ENCODE measurements at regions not wholly inside any gene's neighbourhood (a gene's known extent, or its start where the extent isn't known, plus 50 kb on each side); places are given as distances from the start of the nearest gene placed in this dataset.
A peak's percentile ranks its signal among the peaks of the same experiment; 100 is the strongest.
"Not testable (repeated sequence)": the region's sequence is repeated elsewhere in the genome, so short reads cannot be mapped to it uniquely, and the experiment has no call there.

DNA sequence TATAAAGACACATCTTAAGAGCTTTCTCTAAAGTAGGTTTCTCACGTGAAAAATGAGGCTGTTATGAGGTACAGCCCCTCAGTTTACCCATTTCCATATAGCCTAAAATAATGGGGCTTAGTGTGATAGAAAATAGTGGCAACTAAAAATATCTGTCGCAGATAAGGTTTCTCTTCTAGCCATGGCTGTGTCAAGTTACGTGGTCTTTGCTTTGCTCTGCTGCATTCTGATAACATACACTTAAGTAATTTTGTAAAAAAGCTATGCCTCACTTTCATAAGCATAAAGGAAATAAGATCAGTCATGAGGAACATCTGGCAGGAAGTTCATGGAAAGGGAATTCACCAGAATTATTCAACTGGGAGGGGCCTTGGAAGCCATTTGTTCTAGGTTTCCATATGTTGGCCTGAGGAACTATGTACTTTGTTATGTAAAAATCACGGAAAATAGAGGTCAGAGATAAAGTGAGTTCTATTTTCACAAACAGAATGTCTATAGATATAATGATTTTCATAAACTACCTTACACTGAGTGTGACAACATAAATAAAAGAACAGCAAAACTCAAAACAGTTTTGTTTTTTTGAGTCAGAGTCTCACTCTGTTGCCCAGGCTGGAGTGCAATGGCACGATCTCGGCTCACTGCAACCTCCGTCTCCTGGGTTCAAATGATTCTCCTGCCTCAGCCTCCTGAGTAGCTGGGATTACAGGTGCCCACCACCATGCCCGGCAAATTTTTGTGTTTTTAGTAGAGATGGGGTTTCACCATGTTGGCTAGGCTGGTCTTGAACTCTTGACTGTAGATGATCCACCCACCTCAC, 195.6 kb upstream of the KRR1 start:
- DNase-seq (ENCODE audit: low read depth) = no peak

DNA sequence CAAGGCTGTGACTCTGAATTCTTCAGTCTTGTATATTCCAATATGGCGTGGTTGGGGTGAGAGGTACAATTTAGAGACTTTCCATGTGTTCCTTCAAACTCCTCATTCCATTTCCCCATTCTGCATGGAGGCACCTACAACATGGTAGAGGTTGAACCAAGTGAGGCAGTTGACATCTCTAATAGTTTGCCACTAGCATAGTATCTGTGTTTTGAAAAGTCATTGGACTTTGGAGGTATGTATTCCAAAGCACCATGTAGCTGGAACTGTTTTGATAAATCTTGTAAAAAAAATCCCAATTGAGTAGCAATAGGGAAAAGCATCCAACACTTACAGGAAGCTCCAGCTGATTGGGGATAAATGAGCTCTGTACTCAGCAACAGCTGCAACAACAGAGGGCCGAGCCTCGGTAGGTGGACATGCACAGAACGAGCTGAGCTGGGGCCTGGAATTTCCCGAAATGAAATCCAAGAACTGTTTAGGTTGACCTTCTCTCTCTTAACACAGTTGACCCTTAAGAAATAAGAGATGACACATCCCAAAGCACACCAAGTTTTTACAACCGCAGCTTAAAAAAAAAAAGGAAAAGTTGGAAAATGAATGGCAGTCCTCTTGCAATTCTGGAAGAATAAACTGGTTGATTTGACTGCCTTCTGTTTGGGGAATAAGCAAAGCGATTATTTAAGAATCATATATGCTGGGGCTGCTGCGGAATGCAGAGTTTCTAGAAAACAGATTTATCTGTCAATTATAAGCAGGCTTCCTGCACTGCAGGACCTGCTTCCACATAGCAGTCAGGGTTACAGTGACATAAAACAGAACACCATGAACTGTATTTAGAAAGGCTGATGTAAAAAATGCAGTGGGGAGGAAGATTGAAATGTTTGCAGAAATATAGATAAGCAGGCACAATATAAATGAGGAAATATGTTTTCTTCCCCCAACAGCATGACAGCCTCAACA, 194.6 kb upstream of the KRR1 start:
- DNase-seq (ENCODE audit: low read depth) = peak; percentile 84

DNA sequence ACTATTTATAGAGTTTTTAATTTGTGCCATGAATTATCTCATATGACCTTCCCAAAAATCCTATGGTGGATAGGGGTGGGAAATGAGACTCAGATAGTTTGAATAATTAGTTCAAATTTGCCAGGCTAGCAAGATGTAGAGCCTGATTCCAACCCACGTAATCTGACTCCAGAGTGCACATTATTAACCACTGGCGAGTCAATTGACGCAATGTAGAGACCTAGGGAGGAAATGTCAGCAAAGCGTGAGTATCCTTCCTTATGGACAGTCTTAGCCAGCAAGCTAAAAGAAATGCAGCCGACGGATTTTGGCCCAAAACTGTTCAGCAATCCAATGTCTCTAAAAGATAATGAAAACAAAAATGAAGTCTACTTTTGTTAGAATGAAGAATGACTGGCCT, 193.3 kb upstream of the KRR1 start:
- no peak for DNase-seq (ENCODE audit: low read depth)

DNA sequence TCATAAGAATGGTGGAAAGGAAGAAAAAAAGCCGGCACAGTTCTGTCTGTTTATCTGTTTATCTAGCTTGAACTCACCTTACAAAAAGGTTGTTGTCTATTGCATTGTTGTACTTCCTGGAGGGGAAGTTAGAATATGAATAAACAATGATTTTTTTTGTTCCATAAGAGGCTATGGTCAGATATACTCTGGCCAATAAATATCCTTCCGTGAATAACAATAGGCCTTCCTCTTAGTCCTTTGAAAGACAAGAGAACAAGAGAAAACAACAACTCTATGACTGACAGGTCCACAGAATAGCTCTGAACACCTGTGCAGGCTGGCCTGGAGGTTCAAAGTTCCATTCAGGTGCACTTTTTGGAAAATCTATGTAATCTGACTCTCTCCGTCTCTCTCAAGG, 192.8 kb upstream of the KRR1 start:
- DNase-seq (ENCODE audit: low read depth) = no peak

DNA sequence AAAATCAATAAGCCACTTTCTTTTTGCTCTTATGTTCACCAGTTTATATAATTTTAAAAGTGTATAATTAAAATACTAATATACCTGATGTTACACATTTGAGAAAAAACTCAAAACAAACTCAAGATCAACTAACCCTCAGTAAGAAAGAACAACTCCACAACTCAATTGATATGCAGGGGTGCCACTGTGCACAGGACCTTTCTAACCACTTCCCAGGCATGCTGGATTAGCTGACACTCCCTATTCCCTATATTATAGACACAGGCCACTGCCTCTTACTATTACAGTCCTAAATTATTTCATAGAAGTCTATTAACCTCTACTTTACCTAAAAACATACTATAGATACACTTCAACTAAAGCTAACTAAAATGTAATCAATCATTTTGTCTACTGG, 191.7 kb upstream of the KRR1 start:
- DNase-seq (ENCODE audit: low read depth) = no peak

DNA sequence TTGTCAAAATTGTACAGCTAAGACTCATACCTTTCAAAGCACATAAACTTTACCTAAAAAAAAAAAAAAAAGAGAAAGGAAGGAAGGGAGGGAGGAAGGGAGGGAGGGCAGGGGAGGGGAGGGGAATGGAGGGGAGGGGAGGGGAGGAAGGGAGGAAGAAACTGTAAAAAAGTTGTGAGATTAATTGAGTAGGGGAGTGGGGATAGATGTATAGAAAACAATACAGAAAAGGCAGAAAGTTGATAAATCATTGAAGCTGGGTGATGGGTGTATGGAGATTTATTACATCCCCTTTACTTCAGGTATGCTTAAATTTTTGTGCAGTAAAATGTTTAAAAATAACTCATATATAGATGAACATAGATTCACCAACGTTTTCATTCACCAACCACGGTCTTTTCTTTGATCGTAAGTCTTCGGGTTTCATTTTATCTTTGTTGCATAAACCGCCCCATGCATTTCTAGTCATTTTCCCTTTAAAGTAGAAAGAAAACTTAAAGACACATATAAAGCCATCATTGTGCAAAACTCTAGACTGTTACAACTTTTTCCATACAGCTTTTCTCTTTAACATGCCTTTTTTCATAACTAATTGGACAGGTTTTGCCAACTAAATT, 191.2 kb upstream of the KRR1 start:
- DNase-seq (ENCODE audit: low read depth) = no peak

DNA sequence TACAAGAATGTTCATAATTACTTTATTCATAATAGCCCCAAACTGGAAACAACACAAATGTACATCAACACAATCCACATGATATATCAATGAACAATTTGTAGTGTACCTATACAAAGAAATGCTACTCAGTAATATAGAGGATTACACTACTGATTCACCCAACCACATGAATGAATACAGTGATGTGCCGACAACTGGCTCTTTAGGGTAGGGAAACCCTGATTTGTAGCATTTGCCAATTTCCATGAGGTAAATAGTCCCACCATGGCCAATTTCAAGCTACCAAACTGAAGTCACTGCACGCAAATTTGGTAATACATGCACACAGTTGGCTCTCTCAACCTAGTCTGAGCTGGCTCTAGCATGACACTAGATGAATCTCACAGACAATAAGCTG, 190.4 kb upstream of the KRR1 start:
- DNase-seq (ENCODE audit: low read depth) = no peak

DNA sequence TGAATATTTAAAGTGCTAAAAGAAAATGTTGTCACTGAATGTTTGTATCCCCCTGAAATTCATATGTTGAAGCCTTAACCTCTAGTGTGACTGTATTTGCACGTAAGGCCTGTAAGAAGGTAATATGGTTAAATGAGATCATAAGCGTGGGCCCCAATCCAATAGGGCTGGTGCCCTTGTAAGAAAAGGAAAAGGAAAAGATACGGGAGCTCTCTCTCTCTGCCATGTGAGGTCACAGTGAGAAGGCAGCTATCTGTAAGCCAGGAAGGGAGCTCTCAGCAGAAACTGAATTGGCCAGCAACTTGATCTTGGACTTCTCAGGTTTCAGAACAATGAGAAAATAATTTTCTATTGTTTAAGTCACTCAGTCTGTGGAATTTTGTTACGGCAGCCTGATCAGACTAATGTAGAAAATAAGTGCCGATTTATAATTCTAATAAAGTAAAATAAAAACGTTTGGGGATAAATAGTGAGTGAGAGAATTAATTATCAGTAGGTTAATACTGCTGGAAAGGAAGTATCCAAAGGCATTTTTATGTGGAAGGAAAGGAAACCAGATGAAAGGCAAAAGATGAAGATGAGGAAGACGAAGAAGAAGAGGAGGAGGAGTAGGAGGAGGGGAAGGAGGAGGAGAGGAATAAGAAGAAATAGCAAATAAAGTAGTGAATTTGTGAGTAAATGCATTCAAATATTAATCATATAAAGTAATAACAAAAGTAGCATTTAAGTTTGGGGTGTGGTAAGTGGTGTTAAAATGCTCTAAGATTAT, 188.5 kb upstream of the KRR1 start:
- DNase-seq (ENCODE audit: low read depth) = peak; percentile 16

DNA sequence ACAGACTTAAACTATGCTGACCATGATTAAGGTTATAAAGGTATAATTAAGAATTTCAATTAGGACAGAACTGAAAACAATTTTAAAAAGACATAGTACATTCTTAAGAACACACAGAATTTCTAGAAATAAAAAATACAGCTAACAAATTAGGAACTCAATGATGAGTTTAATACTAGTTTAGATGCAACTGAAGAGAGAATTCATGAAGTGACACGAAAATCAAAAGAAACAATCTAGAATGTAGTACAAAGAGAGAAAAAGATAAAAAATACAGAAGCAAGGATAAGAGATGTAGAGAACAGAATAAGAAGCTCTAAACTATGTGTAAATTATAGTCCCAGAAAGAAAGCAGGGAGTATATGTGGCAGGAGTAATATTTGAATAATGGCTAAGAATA, 187.8 kb upstream of the KRR1 start:
- no peak for DNase-seq (ENCODE audit: low read depth)

DNA sequence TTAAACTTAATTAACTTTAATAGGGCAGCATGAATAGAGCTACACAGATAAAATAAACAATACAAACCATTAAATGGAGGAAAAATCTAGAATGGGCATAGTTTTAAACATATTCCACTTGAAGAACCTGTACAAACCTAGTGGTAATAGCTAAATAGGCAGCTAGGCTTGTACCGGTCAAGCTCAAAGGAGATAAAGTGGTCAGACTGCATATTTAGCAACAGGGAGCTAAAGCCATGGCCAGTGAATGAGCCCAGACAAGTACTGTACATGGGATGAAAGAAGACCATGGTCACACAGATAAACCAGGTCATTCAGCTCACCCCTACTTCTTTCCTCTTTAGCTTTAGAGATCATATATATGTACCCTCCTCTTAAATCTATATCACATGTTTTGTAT, 186.6 kb upstream of the KRR1 start:
- no peak for DNase-seq (ENCODE audit: low read depth)

DNA sequence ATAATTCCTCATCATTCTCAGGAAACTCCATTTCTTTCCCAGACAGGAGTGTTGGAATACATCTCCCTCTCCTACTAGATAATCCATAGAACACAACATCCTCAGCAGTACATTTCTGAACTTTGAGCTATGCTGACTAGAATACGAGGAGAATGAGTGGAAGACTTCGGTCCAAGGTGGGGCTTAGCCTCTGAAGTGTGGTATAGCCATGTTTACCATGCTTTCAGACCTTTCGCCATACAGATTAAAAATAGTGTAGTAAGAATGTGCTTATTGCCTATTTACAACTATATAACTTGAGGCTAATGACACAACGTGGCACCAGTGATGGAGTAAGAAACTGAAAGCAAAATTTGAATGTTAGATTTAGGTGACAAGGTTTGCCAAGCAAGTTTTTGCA, 184.5 kb upstream of the KRR1 start:
- no peak for DNase-seq (ENCODE audit: low read depth)

DNA sequence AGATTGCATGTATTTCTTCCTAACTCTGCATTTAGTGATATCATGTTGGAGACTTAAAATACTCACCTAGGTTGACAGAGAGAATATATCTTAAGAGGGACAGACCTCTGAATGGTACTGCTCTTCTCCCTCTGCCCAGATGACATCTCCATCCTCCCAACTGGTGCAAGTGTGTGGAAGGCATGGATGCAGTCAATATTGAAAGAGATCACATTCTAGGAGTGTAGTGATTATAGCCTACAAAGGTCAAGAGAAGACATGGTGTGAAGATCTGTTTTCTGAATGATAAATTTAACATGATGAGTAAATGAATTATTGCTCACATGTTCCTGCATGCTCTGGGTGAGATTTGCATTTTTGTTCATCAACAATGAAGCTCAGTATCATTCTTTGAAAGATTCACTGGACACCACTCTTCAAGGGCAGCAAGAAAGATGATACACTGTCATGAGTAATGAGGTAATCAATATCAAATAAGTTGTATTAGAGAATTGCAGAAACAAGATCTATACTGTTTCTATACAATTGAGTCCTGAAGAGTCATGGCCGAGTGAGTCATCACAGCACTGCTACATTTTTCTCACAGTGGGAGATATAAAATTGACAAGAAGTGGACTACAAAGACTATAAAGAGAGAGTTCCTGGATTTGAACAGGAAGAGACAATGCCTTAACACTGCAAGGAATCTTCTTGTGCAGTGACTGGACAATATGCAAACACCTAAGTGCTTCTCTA, 183.3 kb upstream of the KRR1 start:
- DNase-seq (ENCODE audit: low read depth) = no peak

DNA sequence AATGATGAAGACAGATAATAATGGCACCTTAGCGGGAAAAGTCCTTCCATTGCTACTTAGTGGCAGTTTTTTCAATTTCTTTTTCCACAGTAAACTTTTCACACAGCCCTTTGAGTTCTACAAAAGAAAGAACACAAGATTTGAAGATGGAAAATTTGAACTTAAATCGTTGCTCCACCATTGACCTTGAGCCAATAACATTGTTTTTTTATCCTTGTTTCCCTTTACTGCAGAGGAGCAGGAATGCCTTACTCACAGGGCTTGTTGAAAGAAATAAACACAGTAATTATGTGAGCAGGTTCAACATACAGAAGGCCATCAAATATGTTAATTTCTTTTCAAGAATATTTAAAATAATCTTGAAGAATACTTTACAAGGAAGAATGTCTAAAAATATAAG, 181.5 kb upstream of the KRR1 start:
- peak; percentile 25 for DNase-seq (ENCODE audit: low read depth)

DNA sequence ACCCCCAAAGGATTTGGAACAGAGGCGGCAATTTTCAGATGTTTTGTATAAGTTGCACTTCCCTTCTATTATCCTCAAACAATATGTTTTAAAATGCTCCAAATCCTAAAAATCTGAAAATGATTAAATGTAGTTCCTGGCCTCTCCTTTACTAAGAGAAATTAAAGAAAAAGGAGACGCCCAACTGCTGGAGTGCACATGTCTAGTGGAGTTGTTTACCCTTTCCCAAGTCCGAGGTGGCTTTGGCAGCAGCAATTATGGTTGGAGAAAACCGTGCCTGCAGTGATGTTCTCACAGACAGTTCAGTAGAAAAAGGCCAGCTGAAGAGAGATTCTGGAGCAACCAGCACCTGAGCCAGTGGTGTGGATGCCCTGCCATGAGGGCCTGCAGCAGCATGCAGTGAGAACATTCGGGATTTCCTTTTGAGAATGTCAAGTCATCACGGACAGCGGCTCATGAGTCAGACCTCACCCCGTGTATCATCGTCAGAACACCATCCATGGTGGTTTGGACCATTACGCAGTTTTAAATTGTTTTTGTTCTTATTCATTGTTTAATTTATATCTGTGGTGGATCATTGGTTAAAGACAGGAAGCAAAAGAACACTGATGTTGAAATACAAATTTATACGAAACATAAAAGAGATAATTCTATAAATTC, 179.0 kb upstream of the KRR1 start:
- DNase-seq (ENCODE audit: low read depth) = peak; percentile 12

DNA sequence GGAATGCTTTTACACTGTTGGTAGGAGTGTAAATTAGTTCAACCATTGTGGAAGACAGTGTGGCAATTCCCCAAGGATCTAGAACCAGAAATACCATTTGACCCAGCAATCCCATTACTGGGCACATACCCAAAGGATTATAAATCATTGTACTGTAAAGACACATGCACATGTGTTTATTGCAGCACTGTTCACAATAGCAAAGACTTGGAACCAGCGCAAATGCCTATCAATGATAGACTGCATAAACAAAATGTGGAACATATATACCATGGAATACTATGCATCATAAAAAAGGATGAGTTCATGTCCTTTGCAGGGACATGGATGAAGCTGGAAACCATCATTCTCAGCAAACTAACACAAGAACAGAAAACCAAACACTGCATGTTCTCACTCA, 174.8 kb upstream of the KRR1 start:
- not testable (repeated sequence) for DNase-seq (ENCODE audit: low read depth)

DNA sequence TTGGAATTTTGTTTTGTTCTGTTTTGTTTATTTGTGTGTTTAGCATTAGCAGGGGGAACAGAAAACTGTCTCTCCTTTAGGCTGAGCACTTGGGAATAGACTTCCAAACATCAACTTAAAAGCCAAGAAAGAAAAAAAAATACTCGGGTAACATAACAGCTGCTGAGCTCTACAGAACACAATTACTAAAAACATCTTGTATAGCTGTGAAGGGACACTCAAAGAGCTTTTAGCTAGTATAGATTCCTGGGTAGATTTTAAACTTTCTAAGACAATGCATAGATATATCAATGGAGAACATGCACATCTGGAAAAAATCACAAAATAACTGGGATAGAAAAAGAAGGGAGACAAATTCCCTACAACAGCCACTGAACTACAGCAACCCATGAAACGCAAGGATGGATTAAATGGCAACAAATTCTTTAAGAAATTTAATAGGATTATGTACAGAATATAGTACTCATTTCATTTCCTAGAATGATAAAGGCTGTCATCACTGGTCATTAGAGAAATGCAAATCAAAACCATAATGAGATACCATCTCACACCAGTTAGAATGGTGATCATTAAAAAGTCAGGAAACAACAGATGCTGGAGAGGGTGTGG, 174.3 kb upstream of the KRR1 start:
- no peak for DNase-seq (ENCODE audit: low read depth)

DNA sequence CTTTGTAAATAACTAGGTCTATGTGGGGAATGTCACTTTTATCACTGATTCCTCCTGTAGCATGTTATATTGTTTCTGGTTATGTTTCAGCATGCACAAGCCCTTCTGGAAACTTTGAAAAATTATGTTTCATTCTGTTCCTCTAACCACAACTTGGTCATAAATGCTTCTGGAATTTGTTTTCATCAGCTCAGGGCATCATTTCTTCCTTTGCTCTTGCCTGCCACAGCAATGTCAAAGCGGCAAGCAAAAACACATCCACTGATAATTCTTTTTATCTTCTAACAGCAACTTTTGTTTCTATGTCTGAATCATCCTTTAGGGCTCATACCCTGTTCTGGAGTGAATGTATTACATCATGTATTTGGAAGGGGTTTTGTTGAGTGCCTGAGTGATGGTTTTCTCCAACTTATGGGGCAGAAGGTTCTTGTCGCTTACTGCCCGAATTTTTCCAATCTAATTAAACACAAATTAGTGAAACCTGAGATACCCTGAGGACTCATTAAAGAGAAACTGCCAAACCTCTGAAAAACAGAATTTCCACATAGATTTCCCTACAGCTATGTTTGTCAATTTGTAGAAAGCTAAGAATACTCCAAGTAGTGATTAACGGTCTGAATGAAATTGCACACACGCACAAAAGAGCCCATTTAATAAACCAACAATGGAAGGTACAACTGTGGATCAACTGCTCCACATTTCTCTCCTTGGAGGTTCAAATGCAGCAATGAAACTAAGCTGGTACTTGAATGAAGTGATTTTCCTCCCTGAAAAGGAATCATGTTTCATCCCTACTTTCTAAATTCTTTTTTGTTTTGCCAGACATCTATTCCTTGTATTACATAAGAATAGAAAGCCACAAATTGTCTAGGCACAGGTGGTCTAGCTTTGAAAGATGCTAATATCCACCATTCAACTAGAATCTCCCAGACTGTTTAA, 173.5 kb upstream of the KRR1 start:
- DNase-seq (ENCODE audit: low read depth) = no peak

DNA sequence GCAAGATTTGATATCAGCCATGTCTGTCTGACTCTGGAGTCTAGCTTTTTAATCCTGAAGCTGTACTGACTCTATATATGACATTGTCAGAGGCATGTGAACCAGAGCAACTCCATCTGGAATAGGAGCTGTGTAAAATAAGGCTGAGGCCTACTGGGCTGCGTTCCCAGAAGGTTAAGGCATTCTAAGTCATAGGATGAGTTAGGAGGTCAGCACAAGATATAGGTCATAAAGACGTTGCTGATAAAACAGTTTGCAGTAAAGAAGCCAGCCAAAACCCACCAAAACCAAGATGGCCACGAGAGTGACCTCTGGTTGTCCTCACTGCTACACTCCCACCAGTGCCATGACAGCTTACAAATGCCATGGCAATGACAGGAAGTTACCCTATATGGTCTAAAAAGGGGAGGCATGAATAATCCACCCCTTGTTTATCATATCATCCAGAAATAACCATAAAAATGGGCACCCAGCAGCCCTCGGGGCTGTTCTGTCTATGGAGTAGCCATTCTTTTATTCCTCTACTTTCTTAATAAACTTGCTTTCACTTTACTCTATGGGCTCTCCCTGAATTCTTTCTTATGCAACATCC, 172.7 kb upstream of the KRR1 start:
- DNase-seq (ENCODE audit: low read depth) = not testable (repeated sequence)

DNA sequence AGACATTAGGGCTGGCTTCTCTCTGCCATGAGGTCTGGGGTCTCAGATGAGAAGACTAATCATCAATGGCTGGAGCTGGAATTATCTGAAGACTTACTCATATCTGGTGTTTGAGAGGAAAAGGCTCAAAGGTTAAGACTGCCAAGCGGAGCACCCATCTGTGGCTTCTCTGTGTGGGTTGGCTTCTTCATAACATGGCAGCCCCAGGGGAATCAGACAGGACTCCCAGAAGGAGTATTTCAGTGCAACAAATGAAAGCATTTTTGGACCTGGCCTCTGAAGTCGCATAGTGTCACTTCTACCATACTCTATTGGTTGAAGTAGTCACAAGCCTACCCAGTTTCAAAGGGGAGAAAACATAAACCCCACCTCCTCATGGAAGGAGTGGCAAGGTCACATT, 171.8 kb upstream of the KRR1 start:
- no peak for DNase-seq (ENCODE audit: low read depth)

Data from renal cortical epithelial cell (primary cell).